ENCODE measurements at regions not wholly inside any gene's neighbourhood (a gene's known extent, or its start where the extent isn't known, plus 50 kb on each side); places are given as distances from the start of the nearest gene placed in this dataset.
A peak's percentile ranks its signal among the peaks of the same experiment; 100 is the strongest.
"Not testable (repeated sequence)": the region's sequence is repeated elsewhere in the genome, so short reads cannot be mapped to it uniquely, and the experiment has no call there.

- H3K4me3 ChIP-seq (replicated peaks in 1 of 2; ENCODE audit: low read depth in 2 of 2, low read length in 2 of 2): no peak overlapping the region
- TF ChIP-seq, protein P1, sequence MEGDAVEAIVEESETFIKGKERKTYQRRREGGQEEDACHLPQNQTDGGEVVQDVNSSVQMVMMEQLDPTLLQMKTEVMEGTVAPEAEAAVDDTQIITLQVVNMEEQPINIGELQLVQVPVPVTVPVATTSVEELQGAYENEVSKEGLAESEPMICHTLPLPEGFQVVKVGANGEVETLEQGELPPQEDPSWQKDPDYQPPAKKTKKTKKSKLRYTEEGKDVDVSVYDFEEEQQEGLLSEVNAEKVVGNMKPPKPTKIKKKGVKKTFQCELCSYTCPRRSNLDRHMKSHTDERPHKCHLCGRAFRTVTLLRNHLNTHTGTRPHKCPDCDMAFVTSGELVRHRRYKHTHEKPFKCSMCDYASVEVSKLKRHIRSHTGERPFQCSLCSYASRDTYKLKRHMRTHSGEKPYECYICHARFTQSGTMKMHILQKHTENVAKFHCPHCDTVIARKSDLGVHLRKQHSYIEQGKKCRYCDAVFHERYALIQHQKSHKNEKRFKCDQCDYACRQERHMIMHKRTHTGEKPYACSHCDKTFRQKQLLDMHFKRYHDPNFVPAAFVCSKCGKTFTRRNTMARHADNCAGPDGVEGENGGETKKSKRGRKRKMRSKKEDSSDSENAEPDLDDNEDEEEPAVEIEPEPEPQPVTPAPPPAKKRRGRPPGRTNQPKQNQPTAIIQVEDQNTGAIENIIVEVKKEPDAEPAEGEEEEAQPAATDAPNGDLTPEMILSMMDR (IDR thresholded peaks at IDR 0.05; ENCODE audit: low read depth, low read length): no peak
- DNase-seq (ENCODE audit: low read depth in 2 of 2): no peak
Measured at GRCh38 chr14:28953973-28954372, 187.4 kb downstream of the FOXG1 start.

GRCh38 chr14:28966416-28967233 lies 200.0 kb downstream of the FOXG1 start:
- TF ChIP-seq, protein P1 (IDR thresholded peaks at IDR 0.05; ENCODE audit: low read depth, low read length): no peak
- H3K4me3 ChIP-seq (replicated peaks in 1 of 2; ENCODE audit: low read depth in 2 of 2, low read length in 2 of 2): no peak overlapping the region
- no peak for DNase-seq (ENCODE audit: low read depth in 2 of 2)

DNA sequence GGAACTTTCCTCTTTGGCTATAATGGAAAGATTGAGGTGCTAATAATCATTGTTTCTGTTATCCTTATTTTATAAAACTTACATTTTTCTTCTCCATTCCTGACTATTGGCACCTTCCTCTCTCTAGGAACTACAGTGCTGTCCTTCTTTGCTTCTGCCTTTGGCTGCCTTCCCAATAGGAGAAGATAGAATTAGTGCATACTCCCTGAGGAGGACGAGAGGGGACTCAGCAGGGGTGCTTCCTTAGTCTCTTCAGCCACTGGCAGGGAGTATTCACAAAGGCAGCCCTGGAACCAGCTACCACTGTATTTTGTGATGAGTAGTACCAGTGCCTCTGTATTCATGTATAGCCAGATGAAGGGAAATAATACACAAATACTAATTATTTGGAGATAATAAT lies 208.5 kb downstream of the FOXG1 start:
- TF ChIP-seq, protein P1 (IDR thresholded peaks at IDR 0.05; ENCODE audit: low read depth, low read length): no peak
- no peak overlapping the region for H3K4me3 ChIP-seq (replicated peaks in 1 of 2; ENCODE audit: low read depth in 2 of 2, low read length in 2 of 2)
- DNase-seq (ENCODE audit: low read depth in 2 of 2): no peak

GRCh38 chr14:28982228-28982627 lies 215.6 kb downstream of the FOXG1 start:
- no peak overlapping the region for H3K4me3 ChIP-seq (replicated peaks in 1 of 2; ENCODE audit: low read depth in 2 of 2, low read length in 2 of 2)
- TF ChIP-seq, protein P1 (IDR thresholded peaks at IDR 0.05; ENCODE audit: low read depth, low read length): no peak

GRCh38 chr14:28983279-28983678 lies 216.7 kb downstream of the FOXG1 start:
- H3K4me3 ChIP-seq (replicated peaks in 1 of 2; ENCODE audit: low read depth in 2 of 2, low read length in 2 of 2): no peak overlapping the region
- TF ChIP-seq, protein P1 (IDR thresholded peaks at IDR 0.05; ENCODE audit: low read depth, low read length): no peak
- DNase-seq (ENCODE audit: low read depth in 2 of 2): no peak

More at GRCh38 chr14:28982228-28982627, 215.6 kb downstream of the FOXG1 start:
- DNase-seq (ENCODE audit: low read depth in 2 of 2): no peak

GRCh38 chr14:28987516-28987915 lies 220.9 kb downstream of the FOXG1 start:
- H3K4me3 ChIP-seq (replicated peaks in 1 of 2; ENCODE audit: low read depth in 2 of 2, low read length in 2 of 2): no peak overlapping the region
- TF ChIP-seq, protein P1 (IDR thresholded peaks at IDR 0.05; ENCODE audit: low read depth, low read length): no peak
- peak; percentile 1 to 48 for DNase-seq (ENCODE audit: low read depth in 2 of 2)

- not testable (repeated sequence) for H3K4me3 ChIP-seq (replicated peaks in 1 of 2; ENCODE audit: low read depth in 2 of 2, low read length in 2 of 2); DNase-seq (ENCODE audit: low read depth in 2 of 2)
Measured at GRCh38 chr14:28997196-28997595, 230.6 kb downstream of the FOXG1 start.

Measured in cardiac fibroblast (primary cell).